Endothelial cell (in vitro differentiated cells): ENCODE measurements at regions not wholly inside any gene's neighbourhood (a gene's known extent, or its start where the extent isn't known, plus 50 kb on each side); places are given as distances from the start of the nearest gene placed in this dataset.

Source experiments
- DNase-seq: peaks from one replicate; pipeline ENCODE4 v3.0.0; 2021; ENCODE audit warnings: low spot score
- H3K27ac Mint-ChIP-seq: one replicate; pipeline ENCODE4 v1.8.0; 2021; ENCODE audit warnings: mixed read lengths, inconsistent platforms; ENCODE audit not compliant: unreplicated experiment
- H3K27me3 Mint-ChIP-seq: one replicate; pipeline ENCODE4 v1.8.0; 2021; ENCODE audit warnings: mild to moderate bottlenecking, moderate library complexity, mixed read lengths, inconsistent platforms; ENCODE audit not compliant: unreplicated experiment
- H3K36me3 Mint-ChIP-seq: one replicate; pipeline ENCODE4 v1.8.0; 2021; ENCODE audit warnings: mild to moderate bottlenecking, low read depth, mixed read lengths, inconsistent platforms; ENCODE audit not compliant: unreplicated experiment
- H3K4me1 Mint-ChIP-seq: one replicate; pipeline ENCODE4 v1.8.0; 2021; ENCODE audit warnings: mild to moderate bottlenecking, mixed read lengths, inconsistent platforms; ENCODE audit not compliant: unreplicated experiment
- H3K4me3 Mint-ChIP-seq: one replicate; pipeline ENCODE4 v1.8.0; 2021; ENCODE audit warnings: mild to moderate bottlenecking, mixed read lengths, inconsistent platforms; ENCODE audit not compliant: unreplicated experiment
- H3K9me3 Mint-ChIP-seq: one replicate; pipeline ENCODE4 v1.8.0; 2021; ENCODE audit warnings: mixed read lengths, inconsistent platforms; ENCODE audit not compliant: unreplicated experiment
- CTCF ChIP-seq: fragments of 200-600 bp; sonication (generic); IDR thresholded peaks from one replicate; pipeline ENCODE4 v1.5.0; 2021; ENCODE audit warnings: antibody characterized with exemption; ENCODE audit not compliant: unreplicated experiment

- peaks cover 7% of the 10 kb centered on the region for H3K36me3 Mint-ChIP-seq
- TF ChIP-seq CTCF = no peak
These were observed 557.8 kb upstream of the SALL1 start for GRCh38 chr16:51708861-51709260.

GRCh38 chr16:51707666-51708065 lies 556.6 kb upstream of the SALL1 start:
- peaks cover 2% of the 10 kb centered on the region for H3K4me1 Mint-ChIP-seq
- TF ChIP-seq CTCF = no peak
- no peak for DNase-seq
- H3K36me3 Mint-ChIP-seq = peaks cover 7% of the 10 kb centered on the region
- no peak overlapping the region for H3K27ac Mint-ChIP-seq
- H3K27me3 Mint-ChIP-seq = peaks cover 2% of the 10 kb centered on the region
- H3K4me3 Mint-ChIP-seq = no peak overlapping the region
- peaks cover 8% of the 10 kb centered on the region for H3K9me3 Mint-ChIP-seq

More at GRCh38 chr16:51708861-51709260, 557.8 kb upstream of the SALL1 start:
- Mint-ChIP-seq H3K4me1 (peaks cover 2% of the 10 kb centered on the region), H3K4me3 (no peak overlapping the region), H3K9me3 (peaks cover 8% of the 10 kb centered on the region), H3K27me3 (peaks cover 2% of the 10 kb centered on the region), H3K27ac (no peak overlapping the region)
- no peak for DNase-seq

- Mint-ChIP-seq H3K27me3 (peaks cover 2% of the 10 kb centered on the region), H3K27ac (no peak overlapping the region), H3K4me1 (peaks cover 2% of the 10 kb centered on the region), H3K36me3 (peaks cover 7% of the 10 kb centered on the region), H3K4me3 (no peak overlapping the region), H3K9me3 (peaks cover 8% of the 10 kb centered on the region)
- DNase-seq = no peak
- no peak for TF ChIP-seq CTCF
These were observed 554.1 kb upstream of the SALL1 start for GRCh38 chr16:51705142-51705541.

- TF ChIP-seq CTCF = no peak
- peaks cover 7% of the 10 kb centered on the region for H3K36me3 Mint-ChIP-seq
- no peak for DNase-seq
- H3K27me3 Mint-ChIP-seq = peaks cover 2% of the 10 kb centered on the region
- H3K4me1 Mint-ChIP-seq = peaks cover 7% of the 10 kb centered on the region
- H3K27ac Mint-ChIP-seq = no peak overlapping the region
- no peak overlapping the region for H3K4me3 Mint-ChIP-seq
- peaks cover 8% of the 10 kb centered on the region for H3K9me3 Mint-ChIP-seq
These were observed 550.0 kb upstream of the SALL1 start for GRCh38 chr16:51701025-51701424.

- H3K4me1 Mint-ChIP-seq = peaks cover 7% of the 10 kb centered on the region
- no peak for TF ChIP-seq CTCF
- peaks cover 2% of the 10 kb centered on the region for H3K27me3 Mint-ChIP-seq
- H3K36me3 Mint-ChIP-seq = peaks cover 4% of the 10 kb centered on the region
- no peak overlapping the region for H3K27ac Mint-ChIP-seq
- H3K4me3 Mint-ChIP-seq = no peak overlapping the region
- DNase-seq = no peak
- H3K9me3 Mint-ChIP-seq = peaks cover 4% of the 10 kb centered on the region
These were observed 548.8 kb upstream of the SALL1 start for GRCh38 chr16:51699686-51700396.
